ENCODE measurements at regions not wholly inside any gene's neighbourhood (a gene's known extent, or its start where the extent isn't known, plus 50 kb on each side); places are given as distances from the start of the nearest gene placed in this dataset.

DNA sequence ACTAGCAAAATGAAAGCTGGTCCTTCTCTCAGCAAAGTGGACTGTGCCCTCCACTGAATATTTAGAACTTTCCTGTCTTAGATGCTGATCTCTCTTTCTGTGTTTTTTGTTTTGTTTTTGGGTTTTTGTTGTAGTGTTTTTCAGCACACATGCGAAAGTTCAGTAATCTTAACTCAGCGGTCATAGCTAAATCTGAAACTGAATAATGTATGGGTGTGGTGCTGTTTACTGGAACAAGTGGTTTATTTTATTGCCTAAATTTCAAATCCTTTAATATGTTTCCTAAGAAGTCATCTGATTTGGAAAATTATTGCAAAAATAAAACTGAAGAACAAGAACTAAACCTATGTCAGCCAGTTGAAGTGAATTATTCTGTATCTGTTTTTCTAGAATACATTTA, 116.0 kb upstream of the LRIG3 start:
- TF ChIP-seq, protein P1, sequence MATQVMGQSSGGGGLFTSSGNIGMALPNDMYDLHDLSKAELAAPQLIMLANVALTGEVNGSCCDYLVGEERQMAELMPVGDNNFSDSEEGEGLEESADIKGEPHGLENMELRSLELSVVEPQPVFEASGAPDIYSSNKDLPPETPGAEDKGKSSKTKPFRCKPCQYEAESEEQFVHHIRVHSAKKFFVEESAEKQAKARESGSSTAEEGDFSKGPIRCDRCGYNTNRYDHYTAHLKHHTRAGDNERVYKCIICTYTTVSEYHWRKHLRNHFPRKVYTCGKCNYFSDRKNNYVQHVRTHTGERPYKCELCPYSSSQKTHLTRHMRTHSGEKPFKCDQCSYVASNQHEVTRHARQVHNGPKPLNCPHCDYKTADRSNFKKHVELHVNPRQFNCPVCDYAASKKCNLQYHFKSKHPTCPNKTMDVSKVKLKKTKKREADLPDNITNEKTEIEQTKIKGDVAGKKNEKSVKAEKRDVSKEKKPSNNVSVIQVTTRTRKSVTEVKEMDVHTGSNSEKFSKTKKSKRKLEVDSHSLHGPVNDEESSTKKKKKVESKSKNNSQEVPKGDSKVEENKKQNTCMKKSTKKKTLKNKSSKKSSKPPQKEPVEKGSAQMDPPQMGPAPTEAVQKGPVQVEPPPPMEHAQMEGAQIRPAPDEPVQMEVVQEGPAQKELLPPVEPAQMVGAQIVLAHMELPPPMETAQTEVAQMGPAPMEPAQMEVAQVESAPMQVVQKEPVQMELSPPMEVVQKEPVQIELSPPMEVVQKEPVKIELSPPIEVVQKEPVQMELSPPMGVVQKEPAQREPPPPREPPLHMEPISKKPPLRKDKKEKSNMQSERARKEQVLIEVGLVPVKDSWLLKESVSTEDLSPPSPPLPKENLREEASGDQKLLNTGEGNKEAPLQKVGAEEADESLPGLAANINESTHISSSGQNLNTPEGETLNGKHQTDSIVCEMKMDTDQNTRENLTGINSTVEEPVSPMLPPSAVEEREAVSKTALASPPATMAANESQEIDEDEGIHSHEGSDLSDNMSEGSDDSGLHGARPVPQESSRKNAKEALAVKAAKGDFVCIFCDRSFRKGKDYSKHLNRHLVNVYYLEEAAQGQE (IDR thresholded peaks at IDR 0.05; ENCODE audit: low read depth), result no peak
- TF ChIP-seq, protein P2, sequence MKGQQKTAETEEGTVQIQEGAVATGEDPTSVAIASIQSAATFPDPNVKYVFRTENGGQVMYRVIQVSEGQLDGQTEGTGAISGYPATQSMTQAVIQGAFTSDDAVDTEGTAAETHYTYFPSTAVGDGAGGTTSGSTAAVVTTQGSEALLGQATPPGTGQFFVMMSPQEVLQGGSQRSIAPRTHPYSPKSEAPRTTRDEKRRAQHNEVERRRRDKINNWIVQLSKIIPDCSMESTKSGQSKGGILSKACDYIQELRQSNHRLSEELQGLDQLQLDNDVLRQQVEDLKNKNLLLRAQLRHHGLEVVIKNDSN (IDR thresholded peaks at IDR 0.05), result no peak
- TF ChIP-seq, protein P3, sequence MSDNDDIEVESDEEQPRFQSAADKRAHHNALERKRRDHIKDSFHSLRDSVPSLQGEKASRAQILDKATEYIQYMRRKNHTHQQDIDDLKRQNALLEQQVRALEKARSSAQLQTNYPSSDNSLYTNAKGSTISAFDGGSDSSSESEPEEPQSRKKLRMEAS (IDR thresholded peaks at IDR 0.05), result no peak
- TF ChIP-seq TCF12 (IDR thresholded peaks at IDR 0.05; ENCODE audit: low read depth) (no peak), EGR1 (IDR thresholded peaks at IDR 0.05) (no peak), TEAD4 (IDR thresholded peaks at IDR 0.05) (no peak), ZBTB7A (IDR thresholded peaks at IDR 0.05; ENCODE audit: low read depth) (no peak), FOXM1 (IDR thresholded peaks at IDR 0.05; ENCODE audit: borderline replicate concordance, low read depth) (no peak), CEBPB (IDR thresholded peaks at IDR 0.05) (no peak), RAD21 (IDR thresholded peaks at IDR 0.05; ENCODE audit: low read depth) (no peak), TAF1 (IDR thresholded peaks at IDR 0.05; ENCODE audit: low read depth) (no peak), EP300 (IDR thresholded peaks at IDR 0.05; ENCODE audit: borderline replicate concordance) (no peak), YY1 (IDR thresholded peaks at IDR 0.05; ENCODE audit: low read depth) (no peak), CREB1 (IDR thresholded peaks at IDR 0.05; ENCODE audit: low read depth) (no peak), NFIC (IDR thresholded peaks at IDR 0.05) (no peak)

DNA sequence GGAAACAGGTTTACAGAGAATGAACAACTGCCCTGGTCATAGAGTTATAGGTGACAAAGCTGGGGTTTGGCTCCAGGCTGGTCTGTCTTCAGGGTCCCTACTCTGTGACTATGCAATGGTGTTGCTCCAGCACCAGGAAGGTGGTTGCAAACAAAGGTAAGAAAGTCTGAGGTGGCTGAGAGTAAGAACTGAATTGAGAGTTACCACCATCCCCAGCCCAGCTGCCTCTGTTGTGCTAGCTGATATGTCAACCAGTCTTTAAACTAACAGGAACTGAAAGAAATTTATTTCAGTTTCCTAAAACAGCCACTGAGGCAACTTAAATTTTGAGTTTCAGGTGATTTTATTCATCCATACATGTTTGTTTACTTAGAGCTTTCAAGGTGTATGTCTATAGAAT, 111.0 kb upstream of the LRIG3 start:
- TF ChIP-seq EP300 (IDR thresholded peaks at IDR 0.05; ENCODE audit: borderline replicate concordance) (no peak), FOXM1 (IDR thresholded peaks at IDR 0.05; ENCODE audit: borderline replicate concordance, low read depth) (no peak), NFIC (IDR thresholded peaks at IDR 0.05) (no peak), YY1 (IDR thresholded peaks at IDR 0.05; ENCODE audit: low read depth) (no peak), ZBTB7A (IDR thresholded peaks at IDR 0.05; ENCODE audit: low read depth) (no peak), CREB1 (IDR thresholded peaks at IDR 0.05; ENCODE audit: low read depth) (no peak), CEBPB (IDR thresholded peaks at IDR 0.05) (no peak), TEAD4 (IDR thresholded peaks at IDR 0.05) (no peak), TCF12 (IDR thresholded peaks at IDR 0.05; ENCODE audit: low read depth) (no peak), RAD21 (IDR thresholded peaks at IDR 0.05; ENCODE audit: low read depth) (no peak), TAF1 (IDR thresholded peaks at IDR 0.05; ENCODE audit: low read depth) (no peak), EGR1 (IDR thresholded peaks at IDR 0.05) (no peak)
- TF ChIP-seq, protein P3 (IDR thresholded peaks at IDR 0.05), result no peak
- TF ChIP-seq, protein P1 (IDR thresholded peaks at IDR 0.05; ENCODE audit: low read depth), result no peak
- TF ChIP-seq, protein P2 (IDR thresholded peaks at IDR 0.05), result no peak

DNA sequence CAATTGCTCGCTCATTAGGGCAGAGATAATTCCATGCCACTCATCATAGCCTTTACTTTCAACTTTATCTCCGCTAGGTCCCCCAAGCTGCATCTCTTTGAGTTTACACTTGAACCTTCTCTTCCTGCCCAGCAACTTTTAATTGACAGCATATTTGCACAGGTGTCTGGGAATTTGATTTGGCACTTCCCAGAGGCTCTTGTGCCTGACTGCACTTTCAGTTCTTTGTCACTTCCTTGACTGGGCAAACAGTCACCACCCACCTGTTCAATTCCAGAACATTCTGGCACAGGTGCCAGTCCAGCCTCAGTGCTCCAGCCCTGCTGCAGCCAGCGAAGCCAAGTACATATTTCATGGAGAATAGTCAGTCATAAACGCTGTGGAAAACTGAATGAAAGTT, 110.1 kb upstream of the LRIG3 start:
- TF ChIP-seq EP300 (IDR thresholded peaks at IDR 0.05; ENCODE audit: borderline replicate concordance) (no peak), ZBTB7A (IDR thresholded peaks at IDR 0.05; ENCODE audit: low read depth) (no peak), TAF1 (IDR thresholded peaks at IDR 0.05; ENCODE audit: low read depth) (no peak), TCF12 (IDR thresholded peaks at IDR 0.05; ENCODE audit: low read depth) (no peak), RAD21 (IDR thresholded peaks at IDR 0.05; ENCODE audit: low read depth) (no peak), YY1 (IDR thresholded peaks at IDR 0.05; ENCODE audit: low read depth) (no peak), NFIC (IDR thresholded peaks at IDR 0.05) (no peak), FOXM1 (IDR thresholded peaks at IDR 0.05; ENCODE audit: borderline replicate concordance, low read depth) (no peak), CREB1 (IDR thresholded peaks at IDR 0.05; ENCODE audit: low read depth) (no peak)
- TF ChIP-seq, protein P1 (IDR thresholded peaks at IDR 0.05; ENCODE audit: low read depth), result no peak
- TF ChIP-seq, protein P2 (IDR thresholded peaks at IDR 0.05), result no peak

DNA sequence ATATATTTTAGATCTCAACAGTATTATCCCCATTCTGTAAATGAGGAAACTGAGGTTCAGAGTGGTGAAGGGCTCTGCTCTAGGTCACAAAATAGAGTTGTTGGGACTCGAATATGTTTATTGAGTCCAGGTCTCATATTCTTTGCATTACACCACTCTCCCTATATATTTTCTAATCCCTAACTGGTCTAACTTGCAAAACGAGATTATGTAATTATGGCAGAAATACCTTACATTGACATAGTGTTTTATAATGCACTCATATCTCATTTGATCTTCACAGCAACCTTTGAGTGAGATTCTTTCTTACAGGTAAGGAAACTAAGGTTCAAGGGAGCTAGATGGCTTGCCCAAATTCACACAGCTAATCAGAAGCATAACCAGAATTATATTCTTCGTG, 106.9 kb upstream of the LRIG3 start:
- no peak for TF ChIP-seq NFIC (IDR thresholded peaks at IDR 0.05)
- TF ChIP-seq, protein P1 (IDR thresholded peaks at IDR 0.05; ENCODE audit: low read depth), result no peak
